Activated naive CD8-positive, alpha-beta T cell treated with anti-CD3 and anti-CD28 coated beads, Interleukin-2, amount 10 ng/mL, durations not matched to agents 7 days and 5 days (primary cell): ENCODE measurements at regions not wholly inside any gene's neighbourhood (a gene's known extent, or its start where the extent isn't known, plus 50 kb on each side); places are given as distances from the start of the nearest gene placed in this dataset.

Experiments
- ATAC-seq: fragments of 150-1000 bp; cut with Tn5 transposase; one replicate; pipeline ENCODE4 v1.10.0; 2021; ENCODE audit warnings: low read depth, moderate library complexity
- POLR2A ChIA-PET: fragments of 350-600 bp; sonication (Branson Sonifier 250); formaldehyde crosslinking; loops from one replicate; lab custom pipeline; 2021; ENCODE audit warnings: antibody characterized with exemption; lab: Charles Lee
- DNase-seq: peaks from one replicate; pipeline ENCODE4 v3.0.0; 2021
- H3K27ac Mint-ChIP-seq: one replicate; pipeline ENCODE4 v1.8.0; 2022; ENCODE audit warnings: mild to moderate bottlenecking, mixed read lengths
- H3K27me3 Mint-ChIP-seq: one replicate; pipeline ENCODE4 v1.8.0; 2022; ENCODE audit warnings: mild to moderate bottlenecking, moderate library complexity, mixed read lengths
- H3K36me3 Mint-ChIP-seq: one replicate; pipeline ENCODE4 v1.8.0; 2021; ENCODE audit warnings: mild to moderate bottlenecking, mixed read lengths
- H3K4me1 Mint-ChIP-seq: one replicate; pipeline ENCODE4 v1.8.0; 2021; ENCODE audit warnings: mixed read lengths
- H3K4me3 Mint-ChIP-seq: one replicate; pipeline ENCODE4 v1.8.0; 2022; ENCODE audit warnings: mild to moderate bottlenecking, moderate library complexity, mixed read lengths
- H3K9me3 Mint-ChIP-seq: one replicate; pipeline ENCODE4 v1.8.0; 2021; ENCODE audit warnings: mixed read lengths

DNA sequence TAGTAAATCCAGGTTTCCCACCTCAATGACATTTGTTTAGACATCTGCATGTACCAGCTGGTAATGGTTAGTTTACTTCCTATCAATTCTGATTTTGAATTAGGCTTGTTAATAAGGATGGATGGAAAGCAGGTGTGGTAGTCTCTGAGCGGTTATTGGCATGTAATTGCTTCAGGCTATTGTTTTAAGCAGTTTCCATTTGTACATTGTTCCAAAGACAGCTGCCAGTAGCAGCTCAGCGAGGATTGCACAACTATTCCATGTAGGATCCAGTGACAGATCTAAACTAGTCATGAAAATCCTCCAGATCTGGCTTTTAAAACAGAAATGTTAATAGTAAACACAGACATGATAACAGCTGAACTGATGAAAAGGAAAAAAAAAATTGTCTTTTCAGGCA is 436.0 kb upstream of the ADARB2 start:
- H3K4me3 Mint-ChIP-seq = no peak overlapping the region
- H3K9me3 Mint-ChIP-seq = peaks cover 1% of the 10 kb centered on the region
- no peaks in the 10 kb centered on the region for H3K36me3 Mint-ChIP-seq
- H3K4me1 Mint-ChIP-seq = no peaks in the 10 kb centered on the region
- no peak overlapping the region for H3K27ac Mint-ChIP-seq
- no peaks in the 10 kb centered on the region for H3K27me3 Mint-ChIP-seq
- no peak for DNase-seq
- POLR2A ChIA-PET = no interaction called here
- ATAC-seq = no peak

DNA sequence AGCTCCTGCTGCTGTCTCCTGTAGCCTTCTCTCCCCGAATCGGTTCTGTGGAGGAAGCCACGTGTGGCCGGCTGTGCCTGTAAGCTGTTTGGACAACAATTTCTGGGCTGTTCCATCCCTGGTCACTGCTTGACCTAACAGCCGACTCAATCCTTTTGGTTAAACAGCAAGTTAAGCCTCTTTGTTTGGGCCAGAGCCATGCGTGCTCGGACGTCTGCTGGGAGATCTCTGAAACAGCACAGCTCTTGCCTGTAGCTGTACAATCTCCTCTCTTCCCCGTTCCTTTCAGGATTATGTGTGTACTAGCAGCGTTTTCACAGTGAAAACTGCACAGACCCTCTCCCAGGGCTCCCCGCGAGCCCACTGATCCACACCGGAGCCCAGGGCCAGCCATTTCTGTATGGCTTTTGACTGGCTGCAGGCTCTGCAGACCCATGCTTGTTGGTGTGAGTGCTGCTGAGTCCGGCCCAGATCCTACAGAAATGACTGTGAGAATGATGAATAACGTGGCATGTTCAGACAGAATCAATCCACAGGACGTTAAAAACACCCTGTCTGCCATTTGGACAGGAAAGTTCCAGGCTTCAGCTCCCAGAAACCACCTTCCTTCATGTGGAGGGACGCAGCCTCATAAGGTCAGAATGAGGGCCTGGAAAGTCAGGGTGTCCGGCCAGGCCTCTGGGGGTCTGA is 428.6 kb upstream of the ADARB2 start:
- DNase-seq (no peak), ATAC-seq (no peak)
- Mint-ChIP-seq H3K9me3 (no peaks in the 10 kb centered on the region), H3K36me3 (no peaks in the 10 kb centered on the region), H3K4me1 (no peaks in the 10 kb centered on the region), H3K27me3 (no peaks in the 10 kb centered on the region), H3K4me3 (no peak overlapping the region), H3K27ac (no peak overlapping the region)
- POLR2A ChIA-PET = no interaction called here

DNA sequence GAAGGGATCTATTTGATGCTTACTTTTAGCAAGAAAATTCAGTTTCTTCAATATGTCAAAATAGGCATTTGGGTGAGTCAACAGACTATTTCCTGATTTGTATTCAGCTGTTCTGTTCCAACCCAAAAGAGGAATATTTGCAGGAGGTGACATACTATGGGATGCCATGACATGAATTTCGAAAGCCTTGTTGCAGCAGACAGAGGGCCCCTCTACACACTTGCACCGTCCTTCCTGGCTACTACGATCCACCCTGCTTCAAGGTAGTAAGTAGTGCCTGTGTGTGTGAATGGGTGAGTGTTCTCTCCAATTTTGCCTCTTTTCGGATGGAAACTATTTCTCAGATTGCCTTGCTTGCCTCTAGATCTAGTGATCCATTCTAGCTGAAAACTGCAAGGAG is 413.0 kb upstream of the ADARB2 start:
- Mint-ChIP-seq H3K4me3 (no peak overlapping the region), H3K27me3 (peaks cover 2% of the 10 kb centered on the region), H3K9me3 (no peaks in the 10 kb centered on the region), H3K36me3 (no peaks in the 10 kb centered on the region), H3K27ac (no peak overlapping the region), H3K4me1 (no peaks in the 10 kb centered on the region)
- POLR2A ChIA-PET = no interaction called here
- ATAC-seq (no peak), DNase-seq (no peak)

GRCh38 chr10:2145926-2146478 is 408.7 kb upstream of the ADARB2 start:
- Mint-ChIP-seq H3K4me1 (no peaks in the 10 kb centered on the region), H3K27ac (no peak overlapping the region), H3K36me3 (no peaks in the 10 kb centered on the region), H3K27me3 (no peaks in the 10 kb centered on the region), H3K4me3 (no peak overlapping the region), H3K9me3 (no peaks in the 10 kb centered on the region)
- ATAC-seq (no peak), DNase-seq (no peak)
- POLR2A ChIA-PET = no interaction called here

GRCh38 chr10:2145491-2145890 is 408.2 kb upstream of the ADARB2 start:
- Mint-ChIP-seq H3K36me3 (no peaks in the 10 kb centered on the region), H3K9me3 (no peaks in the 10 kb centered on the region), H3K27ac (no peak overlapping the region), H3K27me3 (no peaks in the 10 kb centered on the region), H3K4me3 (no peak overlapping the region), H3K4me1 (no peaks in the 10 kb centered on the region)
- ATAC-seq (no peak), DNase-seq (no peak)
- POLR2A ChIA-PET = no interaction called here

DNA sequence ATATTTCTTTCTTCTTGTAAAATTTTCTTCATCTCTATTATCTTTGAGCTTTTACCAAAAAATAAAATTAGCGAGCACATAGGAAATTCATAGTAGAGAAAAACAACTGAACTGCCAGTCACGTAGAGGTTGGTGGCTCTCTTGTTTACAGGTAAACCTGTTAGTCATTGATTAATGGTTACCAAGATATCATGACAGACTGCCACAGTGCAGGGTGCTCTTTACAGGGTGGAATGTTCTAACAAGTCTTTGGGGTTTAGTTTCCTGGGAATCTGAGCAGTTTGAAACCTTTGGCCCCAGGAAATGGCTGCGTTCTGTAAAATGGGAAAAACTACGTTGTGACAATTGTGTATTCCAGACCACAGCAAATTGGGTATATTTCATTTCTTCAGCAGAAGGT is 407.3 kb upstream of the ADARB2 start:
- Mint-ChIP-seq H3K9me3 (no peaks in the 10 kb centered on the region), H3K4me1 (no peaks in the 10 kb centered on the region), H3K4me3 (no peak overlapping the region), H3K36me3 (no peaks in the 10 kb centered on the region), H3K27me3 (no peaks in the 10 kb centered on the region), H3K27ac (no peak overlapping the region)
- POLR2A ChIA-PET = no interaction called here
- ATAC-seq (no peak), DNase-seq (no peak)

- H3K4me1 Mint-ChIP-seq = no peaks in the 10 kb centered on the region
- H3K27me3 Mint-ChIP-seq = no peaks in the 10 kb centered on the region
- H3K27ac Mint-ChIP-seq = no peak overlapping the region
- DNase-seq (no peak), ATAC-seq (no peak)
- H3K4me3 Mint-ChIP-seq = no peak overlapping the region
- POLR2A ChIA-PET = no interaction called here
- no peaks in the 10 kb centered on the region for H3K36me3 Mint-ChIP-seq
- H3K9me3 Mint-ChIP-seq = no peaks in the 10 kb centered on the region
Measured at GRCh38 chr10:2143213-2143835, 406.0 kb upstream of the ADARB2 start.

GRCh38 chr10:2139746-2140145 is 402.4 kb upstream of the ADARB2 start:
- no peak overlapping the region for H3K27ac Mint-ChIP-seq
- no peaks in the 10 kb centered on the region for H3K27me3 Mint-ChIP-seq
- no peaks in the 10 kb centered on the region for H3K4me1 Mint-ChIP-seq
- POLR2A ChIA-PET = no interaction called here
- no peak overlapping the region for H3K4me3 Mint-ChIP-seq
- no peak for DNase-seq
- no peaks in the 10 kb centered on the region for H3K9me3 Mint-ChIP-seq
- no peaks in the 10 kb centered on the region for H3K36me3 Mint-ChIP-seq
- no peak for ATAC-seq

DNA sequence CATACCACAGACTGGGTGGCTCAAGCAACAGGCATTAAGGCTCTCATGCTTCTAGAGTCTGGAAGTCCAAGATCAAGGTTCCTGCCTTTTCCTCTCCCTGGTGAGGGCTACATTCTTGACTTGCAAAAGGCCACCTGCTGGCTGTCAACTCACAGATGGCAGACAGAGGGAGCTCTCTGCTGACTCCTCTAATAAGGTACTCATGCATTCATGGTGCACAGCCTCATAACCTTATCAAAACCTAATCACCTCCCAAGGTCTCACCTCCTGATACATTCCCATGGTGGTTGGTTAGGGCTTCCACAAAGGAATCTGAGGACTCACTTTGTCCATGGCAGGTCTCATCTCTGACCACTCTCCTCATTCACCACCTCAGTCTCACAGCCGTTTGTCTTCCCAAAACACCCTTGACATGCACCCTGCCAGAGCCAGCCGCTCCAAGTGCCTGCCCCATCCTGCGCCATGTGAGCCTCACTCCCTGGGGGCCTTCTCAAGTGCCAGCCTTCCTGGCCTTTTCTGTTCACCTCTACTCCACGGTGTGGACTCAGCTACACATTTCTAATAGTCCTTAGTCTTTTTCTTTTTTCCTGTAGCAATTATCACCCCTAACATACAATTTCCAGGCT is 400.3 kb upstream of the ADARB2 start:
- POLR2A ChIA-PET = no interaction called here
- H3K4me3 Mint-ChIP-seq = no peak overlapping the region
- no peaks in the 10 kb centered on the region for H3K4me1 Mint-ChIP-seq
- no peak for ATAC-seq
- H3K27me3 Mint-ChIP-seq = no peaks in the 10 kb centered on the region
- H3K27ac Mint-ChIP-seq = no peak overlapping the region
- DNase-seq = no peak
- H3K36me3 Mint-ChIP-seq = no peaks in the 10 kb centered on the region
- H3K9me3 Mint-ChIP-seq = no peaks in the 10 kb centered on the region

- ATAC-seq = no peak
- DNase-seq = no peak
- no peaks in the 10 kb centered on the region for H3K9me3 Mint-ChIP-seq
- H3K27ac Mint-ChIP-seq = no peak overlapping the region
- POLR2A ChIA-PET = no interaction called here
- H3K27me3 Mint-ChIP-seq = peaks cover 4% of the 10 kb centered on the region
- no peaks in the 10 kb centered on the region for H3K36me3 Mint-ChIP-seq
- no peaks in the 10 kb centered on the region for H3K4me1 Mint-ChIP-seq
- no peak overlapping the region for H3K4me3 Mint-ChIP-seq
Measured at GRCh38 chr10:2130705-2131305, 393.5 kb upstream of the ADARB2 start.

- H3K9me3 Mint-ChIP-seq = no peaks in the 10 kb centered on the region
Measured at GRCh38 chr10:2128991-2129390, 391.7 kb upstream of the ADARB2 start.

DNA sequence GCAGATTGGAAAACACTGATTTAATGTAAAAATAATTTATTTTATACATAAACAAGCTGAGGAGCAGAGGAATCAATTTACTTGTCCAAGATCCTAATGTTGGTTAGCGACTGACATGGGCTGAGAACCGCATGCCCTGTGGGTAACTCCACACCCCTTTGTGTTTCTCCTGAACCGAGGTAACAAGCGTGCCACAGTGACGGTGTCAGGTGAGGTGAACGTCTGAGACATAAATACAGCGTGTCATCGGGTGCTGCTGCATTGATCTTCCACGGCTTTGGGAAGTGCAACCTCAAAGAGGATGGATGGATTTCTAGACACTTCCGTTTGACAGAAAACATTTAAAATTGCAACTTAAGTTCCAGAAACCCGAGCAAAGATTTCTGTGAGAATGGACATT is 386.8 kb upstream of the ADARB2 start:
- POLR2A ChIA-PET = no interaction called here
- Mint-ChIP-seq H3K9me3 (no peaks in the 10 kb centered on the region), H3K4me3 (no peak overlapping the region), H3K27ac (no peak overlapping the region), H3K4me1 (no peaks in the 10 kb centered on the region), H3K27me3 (peaks cover 1% of the 10 kb centered on the region), H3K36me3 (no peaks in the 10 kb centered on the region)
- ATAC-seq = no peak
- no peak for DNase-seq

More at GRCh38 chr10:2128991-2129390, 391.7 kb upstream of the ADARB2 start:
- DNase-seq (no peak), ATAC-seq (no peak)
- peaks cover 4% of the 10 kb centered on the region for H3K27me3 Mint-ChIP-seq
- no peaks in the 10 kb centered on the region for H3K36me3 Mint-ChIP-seq
- H3K4me1 Mint-ChIP-seq = no peaks in the 10 kb centered on the region
- no peak overlapping the region for H3K4me3 Mint-ChIP-seq
- no peak overlapping the region for H3K27ac Mint-ChIP-seq
- POLR2A ChIA-PET = no interaction called here

DNA sequence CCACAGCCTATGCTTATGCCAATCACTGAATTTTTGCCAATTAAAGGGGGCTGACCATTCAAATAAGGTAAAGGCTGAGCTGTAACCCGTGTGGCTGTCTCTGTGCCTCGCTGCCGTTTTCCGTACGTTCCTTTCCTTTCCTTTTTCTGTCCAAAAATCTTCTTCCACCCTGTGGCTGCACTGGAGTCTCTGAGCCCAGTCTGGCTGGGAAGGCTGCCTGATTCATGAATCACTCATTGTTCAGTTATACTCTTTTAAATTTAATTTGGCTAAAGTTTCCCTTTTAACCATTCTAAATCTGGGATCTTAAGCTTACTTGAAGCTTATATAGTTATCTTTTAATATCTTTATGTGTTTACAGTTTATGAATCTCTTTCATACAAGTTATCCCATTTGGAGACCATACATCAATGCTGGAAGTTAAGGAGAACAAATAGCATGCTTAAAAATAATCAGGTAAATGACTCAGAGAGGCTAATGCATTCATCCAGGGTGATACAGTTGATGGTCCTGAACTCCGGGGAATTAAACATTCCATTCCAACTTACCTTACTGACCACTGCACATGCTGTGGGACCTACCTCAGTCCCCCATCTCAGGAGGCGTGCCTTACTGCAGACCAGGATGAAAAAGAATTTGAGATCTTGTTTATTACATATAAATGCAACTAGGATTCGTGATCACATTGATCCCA is 385.3 kb upstream of the ADARB2 start:
- H3K27me3 Mint-ChIP-seq = peaks cover 1% of the 10 kb centered on the region
- H3K4me1 Mint-ChIP-seq = no peaks in the 10 kb centered on the region
- ATAC-seq (no peak), DNase-seq (no peak)
- no peak overlapping the region for H3K4me3 Mint-ChIP-seq
- POLR2A ChIA-PET = no interaction called here
- no peaks in the 10 kb centered on the region for H3K36me3 Mint-ChIP-seq
- H3K27ac Mint-ChIP-seq = no peak overlapping the region
- H3K9me3 Mint-ChIP-seq = no peaks in the 10 kb centered on the region
